GM21360 (cell line): ENCODE measurements at regions not wholly inside any gene's neighbourhood (a gene's known extent, or its start where the extent isn't known, plus 50 kb on each side); places are given as distances from the start of the nearest gene placed in this dataset.

Experiments
- ATAC-seq: cut with Tn5 transposase; IDR thresholded peaks from one replicate; pipeline ENCODE4 v1.9.1; 2021; ENCODE audit warnings: mild to moderate bottlenecking, moderate library complexity; ENCODE audit not compliant: unreplicated experiment

DNA sequence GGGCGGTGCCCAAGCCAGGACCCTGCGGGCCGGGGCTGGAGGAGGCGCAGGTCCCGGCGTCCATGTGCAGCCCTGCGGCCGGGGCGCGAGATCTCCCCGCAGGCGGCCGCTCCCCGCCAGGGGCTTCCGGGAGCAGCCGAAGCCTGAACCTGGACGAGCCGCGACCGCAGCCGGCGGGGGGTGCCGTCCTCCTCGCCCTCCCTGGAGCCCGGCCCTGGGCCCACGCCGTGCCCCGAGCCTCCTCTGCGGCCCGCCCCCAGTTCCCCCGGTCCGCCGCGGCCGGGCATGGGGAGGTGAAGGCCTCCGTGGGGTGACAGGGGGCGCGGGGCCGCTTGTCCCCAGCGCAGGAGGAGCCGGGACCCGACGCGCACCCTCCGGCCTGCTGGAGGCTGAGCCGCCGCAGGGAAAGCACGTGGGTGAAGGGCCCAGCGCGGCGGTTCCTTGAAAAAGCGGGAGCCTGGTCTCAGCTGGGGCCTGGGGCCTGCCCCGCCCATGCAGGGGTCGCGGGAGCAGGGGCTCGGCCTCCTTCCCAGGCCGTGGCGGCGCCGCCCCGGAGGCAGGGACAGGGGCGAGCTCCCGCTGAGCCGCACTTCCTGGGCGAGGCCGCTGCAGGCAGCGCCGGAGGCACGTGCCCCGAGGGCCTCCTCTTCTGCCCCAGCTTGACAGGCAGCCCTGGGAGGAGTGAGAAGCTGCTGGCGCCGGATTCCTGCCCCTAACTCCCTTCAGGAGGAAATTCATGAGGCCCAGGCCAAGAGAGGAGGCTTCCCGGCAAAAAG lies 55.6 kb upstream of the PPP2R5C start:
- ATAC-seq: no peak

DNA sequence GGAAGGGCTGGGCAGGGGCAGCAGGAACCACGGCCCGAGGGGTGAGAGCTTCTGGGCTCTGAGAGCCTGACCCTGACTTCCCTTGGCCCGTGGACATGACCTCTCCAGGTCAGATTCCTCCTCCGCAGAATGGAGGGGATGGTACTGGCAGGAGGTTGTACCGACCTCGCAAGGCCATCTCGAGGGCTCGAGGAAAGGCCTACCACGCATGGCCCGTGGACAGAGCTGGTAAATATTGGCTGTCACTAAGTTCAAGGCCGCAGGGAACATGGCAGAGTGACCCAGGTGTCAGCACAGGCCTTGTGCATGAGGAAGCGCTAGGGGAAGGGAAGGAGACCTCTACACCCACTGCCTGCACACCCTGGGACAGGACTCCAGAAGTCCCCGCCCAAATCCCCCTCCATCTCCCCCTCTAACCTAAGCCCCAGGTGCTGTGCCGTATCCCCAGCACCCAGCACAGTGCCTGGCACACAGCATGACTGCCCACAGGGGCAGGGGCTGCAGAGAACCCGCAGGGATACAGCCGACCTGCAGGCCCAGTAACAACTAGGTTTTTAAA lies 54.9 kb upstream of the PPP2R5C start:
- no peak for ATAC-seq

- ATAC-seq: no peak
Observed at GRCh38 chr14:101707068-101707842, 54.3 kb upstream of the PPP2R5C start.

DNA sequence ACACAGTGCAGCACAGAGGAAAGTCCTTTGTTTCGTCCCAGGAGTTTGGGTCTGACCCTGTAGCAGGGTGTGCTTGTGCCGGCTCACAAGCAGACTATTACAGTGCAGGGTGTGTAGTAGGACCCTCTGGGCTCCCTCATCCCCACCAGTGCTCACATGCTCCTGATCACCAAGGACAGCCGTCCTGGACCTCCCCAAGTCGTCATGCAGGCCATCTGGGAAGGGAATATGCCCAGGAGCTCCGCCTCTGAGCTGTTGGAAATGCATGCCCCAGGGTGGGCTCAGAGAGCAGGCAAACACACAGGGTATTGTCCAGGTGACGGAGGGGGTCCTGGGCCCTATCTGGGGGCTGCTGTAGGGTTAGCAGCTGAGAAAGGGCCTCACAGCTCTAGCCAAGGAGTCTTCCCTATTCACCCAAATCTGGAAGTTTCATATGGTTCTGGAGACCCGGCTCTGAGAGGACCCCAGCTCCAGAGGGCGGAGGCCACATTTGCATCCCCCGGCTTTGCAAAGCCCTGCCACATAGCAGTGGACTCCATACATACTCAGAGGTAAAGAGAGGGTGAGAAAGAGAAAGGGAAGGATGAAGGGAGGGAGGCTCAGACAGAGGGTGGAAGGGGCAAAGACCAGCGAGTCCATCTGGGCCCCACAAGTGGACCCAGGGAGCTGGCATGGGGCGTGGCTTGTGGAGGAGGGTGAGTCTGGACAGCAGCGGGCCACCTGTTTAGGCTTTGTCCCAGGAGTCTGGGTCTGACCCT lies 53.5 kb upstream of the PPP2R5C start:
- no peak for ATAC-seq

DNA sequence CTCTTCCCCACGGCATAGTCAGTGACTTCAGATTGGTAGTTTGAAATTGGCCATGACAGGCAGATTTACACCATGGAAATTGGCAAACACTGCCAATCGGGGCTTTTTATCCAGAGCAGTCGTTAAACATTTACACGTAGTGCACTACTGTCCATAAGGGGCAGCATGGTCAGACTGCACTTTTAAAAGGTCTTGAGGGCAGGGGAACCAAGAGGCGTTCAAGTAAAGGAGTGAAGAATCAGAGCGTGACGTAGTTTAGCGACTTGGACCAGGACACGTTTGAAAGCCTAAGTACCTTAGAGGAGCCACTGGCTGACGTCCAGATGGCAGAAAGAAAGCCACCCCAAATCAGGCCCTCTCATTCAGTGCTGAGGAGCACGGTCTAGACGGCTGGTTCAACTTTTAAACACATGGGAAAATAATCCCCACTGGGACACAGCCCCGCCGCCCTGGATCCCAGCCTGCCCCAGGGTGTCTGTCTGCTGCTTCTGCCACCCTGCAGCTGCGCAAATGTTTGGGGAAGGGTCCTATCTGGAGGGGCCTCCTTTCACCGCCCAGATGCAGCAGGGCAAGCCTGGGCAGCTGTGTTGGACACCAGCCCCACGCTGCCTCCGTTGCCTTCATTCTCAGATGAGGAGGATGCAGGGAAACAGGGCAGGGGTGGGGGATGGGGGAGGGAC lies 52.5 kb upstream of the PPP2R5C start:
- ATAC-seq: no peak

- ATAC-seq: no peak
Observed at GRCh38 chr14:101709533-101709881, 52.0 kb upstream of the PPP2R5C start.

GRCh38 chr14:101709962-101710931 lies 51.3 kb upstream of the PPP2R5C start:
- no peak for ATAC-seq

GRCh38 chr14:101711041-101711856 lies 50.3 kb upstream of the PPP2R5C start:
- no peak for ATAC-seq
